ENCODE measurements at regions not wholly inside any gene's neighbourhood (a gene's known extent, or its start where the extent isn't known, plus 50 kb on each side); places are given as distances from the start of the nearest gene placed in this dataset.

GRCh38 chr10:37721100-37721499 lies 136.3 kb downstream of the ZNF248 start:
- no peak for TF ChIP-seq POLR2A (IDR thresholded peaks at IDR 0.05)
- TF ChIP-seq, protein P1, sequence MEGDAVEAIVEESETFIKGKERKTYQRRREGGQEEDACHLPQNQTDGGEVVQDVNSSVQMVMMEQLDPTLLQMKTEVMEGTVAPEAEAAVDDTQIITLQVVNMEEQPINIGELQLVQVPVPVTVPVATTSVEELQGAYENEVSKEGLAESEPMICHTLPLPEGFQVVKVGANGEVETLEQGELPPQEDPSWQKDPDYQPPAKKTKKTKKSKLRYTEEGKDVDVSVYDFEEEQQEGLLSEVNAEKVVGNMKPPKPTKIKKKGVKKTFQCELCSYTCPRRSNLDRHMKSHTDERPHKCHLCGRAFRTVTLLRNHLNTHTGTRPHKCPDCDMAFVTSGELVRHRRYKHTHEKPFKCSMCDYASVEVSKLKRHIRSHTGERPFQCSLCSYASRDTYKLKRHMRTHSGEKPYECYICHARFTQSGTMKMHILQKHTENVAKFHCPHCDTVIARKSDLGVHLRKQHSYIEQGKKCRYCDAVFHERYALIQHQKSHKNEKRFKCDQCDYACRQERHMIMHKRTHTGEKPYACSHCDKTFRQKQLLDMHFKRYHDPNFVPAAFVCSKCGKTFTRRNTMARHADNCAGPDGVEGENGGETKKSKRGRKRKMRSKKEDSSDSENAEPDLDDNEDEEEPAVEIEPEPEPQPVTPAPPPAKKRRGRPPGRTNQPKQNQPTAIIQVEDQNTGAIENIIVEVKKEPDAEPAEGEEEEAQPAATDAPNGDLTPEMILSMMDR (IDR thresholded peaks at IDR 0.05): no peak
